SU-DHL-6 (cell line): ENCODE measurements at regions not wholly inside any gene's neighbourhood (a gene's known extent, or its start where the extent isn't known, plus 50 kb on each side); places are given as distances from the start of the nearest gene placed in this dataset.

ENCODE experiments used
- H2AFZ ChIP-seq: fragments of 200-600 bp; sonication (generic); 2 replicates; pipeline ENCODE4 v1.6.1; 2014; ENCODE audit warnings: low read depth, mild to moderate bottlenecking, moderate library complexity, mixed read lengths, antibody characterized with exemption, low read length; ENCODE audit not compliant: severe bottlenecking
- H3F3A ChIP-seq: fragments of 200-600 bp; shearing (Covaris generic); 2 replicates; pipeline ENCODE4 v1.6.0; 2016; ENCODE audit warnings: antibody characterized with exemption, mild to moderate bottlenecking; ENCODE audit not compliant: insufficient read depth
- H3K27ac ChIP-seq: fragments of 200-600 bp; sonication (generic); 2 replicates; pipeline ENCODE4 v1.5.1; 2016; ENCODE audit warnings: low read depth, mild to moderate bottlenecking, low read length, moderate library complexity, mixed read lengths
- H3K27me3 ChIP-seq: fragments of 200-600 bp; sonication (generic), shearing (Covaris generic); 2 replicates; pipeline ENCODE4 v1.6.0; 2014; ENCODE audit warnings: mild to moderate bottlenecking, low read length
- H3K36me3 ChIP-seq: fragments of 200-600 bp; sonication (generic); 2 replicates; pipeline ENCODE4 v1.6.1; 2014; ENCODE audit warnings: mild to moderate bottlenecking, low read length, mixed read lengths
- H3K4me2 ChIP-seq: fragments of 300-600, 200-600 bp; shearing (Covaris generic), sonication (generic); 2 replicates; pipeline ENCODE4 v1.6.0; 2014; ENCODE audit warnings: low read length, low read depth, mild to moderate bottlenecking; ENCODE audit not compliant: poor library complexity, severe bottlenecking
- H3K4me3 ChIP-seq: fragments of 200-600 bp; sonication (generic); 2 replicates; pipeline ENCODE4 v1.5.1; 2014; ENCODE audit warnings: antibody characterized with exemption, low read length, mild to moderate bottlenecking, mixed read lengths; ENCODE audit not compliant: insufficient read depth, poor library complexity, severe bottlenecking
- H3K79me2 ChIP-seq: fragments of 200-600 bp; sonication (generic); 2 replicates; pipeline ENCODE4 v1.6.1; 2014; ENCODE audit warnings: mild to moderate bottlenecking, low read length, moderate library complexity; ENCODE audit not compliant: insufficient read depth
- H3K9ac ChIP-seq: fragments of 200-600 bp; sonication (generic); 2 replicates; pipeline ENCODE4 v1.7.0; 2014; ENCODE audit warnings: mild to moderate bottlenecking, low read length
- H3K9me2 ChIP-seq: fragments of 200-600 bp; sonication (generic); replicated peaks from 2 replicates; pipeline ENCODE4 v1.6.1; 2014; ENCODE audit warnings: low read length; ENCODE audit not compliant: insufficient read depth
- H3K9me3 ChIP-seq: fragments of 200-600 bp; sonication (generic); 2 replicates; pipeline ENCODE4 v1.6.1; 2014; ENCODE audit warnings: low read length, mixed read lengths; ENCODE audit not compliant: insufficient read depth
- H4K20me1 ChIP-seq: fragments of 200-600 bp; sonication (generic); 2 replicates; pipeline ENCODE4 v1.6.1; 2014; ENCODE audit warnings: low read depth, mild to moderate bottlenecking, antibody characterized with exemption, low read length, moderate library complexity, mixed read lengths
- CTCF ChIP-seq: fragments of 200-600 bp; sonication (generic); IDR thresholded peaks from one replicate; pipeline ENCODE4 v1.5.1; 2017; ENCODE audit warnings: antibody characterized with exemption, mild to moderate bottlenecking, low read length, moderate library complexity; ENCODE audit not compliant: insufficient read depth, poor library complexity, severe bottlenecking
- EZH2phosphoT487 ChIP-seq: fragments of 200-600 bp; sonication (generic), shearing (Covaris generic); conservative IDR thresholded peaks from 2 replicates; pipeline ENCODE4 v1.6.1; 2018; ENCODE audit warnings: mild to moderate bottlenecking, antibody characterized with exemption, low read length, moderate library complexity, mixed read lengths

- Histone ChIP-seq H3K27me3 (no peaks in the 10 kb centered on the region), H3K27ac (no peak overlapping the region), H4K20me1 (no peaks in the 10 kb centered on the region), H3K4me2 (no peak overlapping the region), H3K9me3 (no peaks in the 10 kb centered on the region), H2AFZ (no peak overlapping the region), H3K36me3 (no peaks in the 10 kb centered on the region), H3K4me3 (no peak overlapping the region), H3K79me2 (no peaks in the 10 kb centered on the region), H3K9me2 (no peaks in the 10 kb centered on the region), H3F3A (no peaks in the 10 kb centered on the region), H3K9ac (no peak overlapping the region)
- TF ChIP-seq EZH2phosphoT487 (no peak), CTCF (no peak)
Measured at GRCh38 chr14:104514156-104514848, 65.3 kb upstream of the C14orf180 start.

- H3K27me3 ChIP-seq, result no peaks in the 10 kb centered on the region
- H3K4me2 ChIP-seq, result no peak overlapping the region
- H3K9me3 ChIP-seq, result no peaks in the 10 kb centered on the region
Measured at GRCh38 chr14:104515059-104515810, 64.3 kb upstream of the C14orf180 start.

GRCh38 chr14:104515811-104516780, 63.5 kb upstream of the C14orf180 start:
- Histone ChIP-seq H3K4me2 (no peak overlapping the region), H3K36me3 (no peaks in the 10 kb centered on the region), H3K9me3 (no peaks in the 10 kb centered on the region), H3K79me2 (no peaks in the 10 kb centered on the region), H3K27me3 (no peaks in the 10 kb centered on the region), H4K20me1 (no peaks in the 10 kb centered on the region), H3F3A (no peaks in the 10 kb centered on the region), H3K9me2 (no peaks in the 10 kb centered on the region), H3K9ac (no peak overlapping the region), H3K4me3 (no peak overlapping the region), H2AFZ (no peak overlapping the region), H3K27ac (no peak overlapping the region)
- no peak for TF ChIP-seq CTCF
- TF ChIP-seq EZH2phosphoT487, result no peak

More at GRCh38 chr14:104515059-104515810, 64.3 kb upstream of the C14orf180 start:
- H3K4me3 ChIP-seq, result no peak overlapping the region
- TF ChIP-seq CTCF (no peak), EZH2phosphoT487 (no peak)
- no peaks in the 10 kb centered on the region for H3K36me3 ChIP-seq
- H3F3A ChIP-seq, result no peaks in the 10 kb centered on the region
- no peaks in the 10 kb centered on the region for H3K79me2 ChIP-seq
- H2AFZ ChIP-seq, result no peak overlapping the region
- no peaks in the 10 kb centered on the region for H4K20me1 ChIP-seq
- H3K9ac ChIP-seq, result no peak overlapping the region
- no peaks in the 10 kb centered on the region for H3K9me2 ChIP-seq
- H3K27ac ChIP-seq, result no peak overlapping the region
